HEK293 (cell line): ENCODE measurements at regions not wholly inside any gene's neighbourhood (a gene's known extent, or its start where the extent isn't known, plus 50 kb on each side); places are given as distances from the start of the nearest gene placed in this dataset.

Experiments
- CTCF ChIA-PET: fragments of 350-600 bp; formaldehyde crosslinking; extraction: SDS; loops from one replicate; lab custom pipeline; 2021; ENCODE audit warnings: antibody characterized with exemption; lab: Yijun Ruan, JAX
- POLR2A ChIA-PET: fragments of 300-600 bp; formaldehyde crosslinking; extraction: SDS; loops from one replicate; lab custom pipeline; 2020; ENCODE audit warnings: antibody characterized with exemption, inconsistent platforms; lab: Yijun Ruan, JAX
- H3K27ac ChIP-seq: fragments of 200-500 bp; sonication (Bioruptor generic); 2 replicates; pipeline ENCODE4 v1.5.1; 2014; ENCODE audit warnings: low read depth, low read length, control low read depth, inconsistent platforms; ENCODE audit errors: extremely low read depth
- H3K36me3 ChIP-seq, 2 experiments: fragments of 200-500 bp in 1 of 2; sonication (Bioruptor generic) in 1 of 2; 1 replicate in 1 of 2; 2 replicates in 1 of 2; pipeline ENCODE4 v1.5.1; 2014 to 2017; ENCODE audit warnings: inconsistent platforms in 2 of 2, low read length in 2 of 2; ENCODE audit not compliant: control insufficient read depth in 2 of 2, insufficient read depth in 1 of 2
- H3K4me1 ChIP-seq: fragments of 200-500 bp; sonication (Bioruptor generic); 2 replicates; pipeline ENCODE4 v1.5.1; 2014; ENCODE audit warnings: mild to moderate bottlenecking, low read length, inconsistent platforms; ENCODE audit not compliant: control insufficient read depth, insufficient read depth
- H3K4me3 ChIP-seq: 2 replicates; pipeline ENCODE4 v1.5.1; 2011; ENCODE audit warnings: low read depth, mild to moderate bottlenecking, control low read depth, low read length, moderate library complexity
- H3K9me3 ChIP-seq: fragments of 200-500 bp; sonication (Bioruptor generic); 2 replicates; pipeline ENCODE4 v1.5.1; 2014; ENCODE audit warnings: low read depth, low read length, inconsistent platforms; ENCODE audit not compliant: control insufficient read depth, insufficient read depth
- ELK4 ChIP-seq: IDR thresholded peaks from 2 replicates; pipeline ENCODE4 v1.6.1; 2011; ENCODE audit warnings: mild to moderate bottlenecking, low read depth, low read length, borderline replicate concordance
- HOXD13 ChIP-seq: sonication (generic); formaldehyde crosslinking; IDR thresholded peaks from 2 replicates; pipeline ENCODE4 v1.8.0; 2022; ENCODE audit warnings: missing genetic modification reagents, borderline replicate concordance
- IKZF3 ChIP-seq: fragments of 450-650 bp; IDR thresholded peaks from 2 replicates; pipeline ENCODE4 v1.5.0; 2018; ENCODE audit warnings: missing biosample characterization, mild to moderate bottlenecking, missing genetic modification characterization, moderate library complexity
- WT1 ChIP-seq: fragments of 450-650 bp; formaldehyde crosslinking; IDR thresholded peaks from 2 replicates; pipeline ENCODE4 v1.5.1; 2016; ENCODE audit warnings: missing biosample characterization, missing genetic modification characterization
- YY1 ChIP-seq: fragments of 450-650 bp; formaldehyde crosslinking; IDR thresholded peaks from 2 replicates; pipeline ENCODE4 v1.5.1; 2018; ENCODE audit warnings: missing biosample characterization, missing genetic modification characterization
- ZBTB10 ChIP-seq: fragments of 450-650 bp; formaldehyde crosslinking; IDR thresholded peaks from 2 replicates; pipeline ENCODE4 v1.5.1; 2016; ENCODE audit warnings: missing biosample characterization, missing genetic modification characterization
- ZNF114 ChIP-seq: fragments of 450-650 bp; formaldehyde crosslinking; IDR thresholded peaks from 2 replicates; pipeline ENCODE4 v1.5.0; 2017; ENCODE audit warnings: missing biosample characterization, missing genetic modification characterization
- ZNF169 ChIP-seq: fragments of 450-650 bp; formaldehyde crosslinking; IDR thresholded peaks from 2 replicates; pipeline ENCODE4 v1.5.1; 2016; ENCODE audit warnings: missing biosample characterization, missing genetic modification characterization
- ZNF248 ChIP-seq: fragments of 450-650 bp; formaldehyde crosslinking; IDR thresholded peaks from 2 replicates; pipeline ENCODE4 v1.5.1; 2017; ENCODE audit warnings: missing biosample characterization, missing genetic modification characterization
- ZNF274 ChIP-seq, 2 experiments: fragments of 200-500 bp in 1 of 2; fragments of 450-650 bp in 1 of 2; sonication (Bioruptor generic) in 1 of 2; formaldehyde crosslinking in 1 of 2; IDR thresholded peaks; 2 replicates each; pipeline versions ENCODE4 v1.5.1 to v1.6.1; 2014 to 2016; ENCODE audit warnings: borderline replicate concordance in 1 of 2, inconsistent platforms in 1 of 2, low read length in 1 of 2, missing biosample characterization in 1 of 2, missing genetic modification characterization in 1 of 2
- ZNF280C ChIP-seq: fragments of 450-650 bp; formaldehyde crosslinking; IDR thresholded peaks from 2 replicates; pipeline ENCODE4 v1.5.1; 2016; ENCODE audit warnings: missing biosample characterization, missing genetic modification characterization
- ZNF391 ChIP-seq: fragments of 450-650 bp; formaldehyde crosslinking; IDR thresholded peaks from 2 replicates; pipeline ENCODE4 v1.5.1; 2016; ENCODE audit warnings: low read depth, missing biosample characterization, missing genetic modification characterization, borderline replicate concordance
- ZNF530 ChIP-seq: fragments of 450-650 bp; formaldehyde crosslinking; IDR thresholded peaks from 2 replicates; pipeline ENCODE4 v1.5.1; 2016; ENCODE audit warnings: low read depth, missing biosample characterization, missing genetic modification characterization
- ZNF544 ChIP-seq: fragments of 450-650 bp; formaldehyde crosslinking; IDR thresholded peaks from 2 replicates; pipeline ENCODE4 v1.5.0; 2017; ENCODE audit warnings: missing biosample characterization, missing genetic modification characterization
- ZNF660 ChIP-seq: fragments of 450-650 bp; IDR thresholded peaks from 2 replicates; pipeline ENCODE4 v1.5.1; 2018; ENCODE audit warnings: missing biosample characterization, mild to moderate bottlenecking, missing genetic modification characterization
- ZNF792 ChIP-seq: fragments of 450-650 bp; formaldehyde crosslinking; IDR thresholded peaks from 2 replicates; pipeline ENCODE4 v1.5.1; 2016; ENCODE audit warnings: missing biosample characterization, missing genetic modification characterization
- ZNF837 ChIP-seq: fragments of 450-650 bp; formaldehyde crosslinking; IDR thresholded peaks from 2 replicates; pipeline ENCODE4 v1.5.1; 2016; ENCODE audit warnings: missing biosample characterization, missing genetic modification characterization
- TF ChIP-seq, protein P1 (sequence below): fragments of 450-650 bp; formaldehyde crosslinking; optimal IDR thresholded peaks from 2 replicates; pipeline ENCODE3; 2016; ENCODE audit warnings: missing biosample characterization, mild to moderate bottlenecking, missing genetic modification characterization

DNA sequence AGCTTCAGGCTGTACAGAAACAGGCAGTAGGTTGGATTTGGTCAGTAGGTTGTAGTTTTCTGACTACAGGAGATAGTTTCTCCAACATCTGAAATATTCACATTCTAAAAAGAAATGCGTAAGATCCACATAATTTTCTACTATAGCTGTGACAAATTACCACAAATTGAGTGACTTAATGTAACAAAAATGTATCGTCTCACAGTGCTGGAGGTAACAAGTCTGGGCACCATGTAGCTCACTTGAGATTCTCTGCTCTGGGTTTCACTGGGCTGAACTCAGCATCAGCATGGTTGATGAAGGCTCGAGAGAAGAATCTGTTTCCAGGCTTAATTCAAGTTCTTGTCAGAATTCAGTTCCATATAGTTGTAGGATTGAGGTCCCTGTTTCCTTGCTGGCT, 350.9 kb upstream of the CCDC179 start:
- H3K4me3 ChIP-seq, result no peak overlapping the region
- H3K9me3 ChIP-seq, result no peaks in the 10 kb centered on the region
- no peak overlapping the region for H3K27ac ChIP-seq
- TF ChIP-seq ZNF544 (tag by site-specific recombination), result no peak
- no peak for TF ChIP-seq ZNF391 (tag by site-specific recombination)
- no peak for TF ChIP-seq ELK4
- no peak for TF ChIP-seq IKZF3 (tag by site-specific recombination)
- no peak for TF ChIP-seq ZNF248
- POLR2A ChIA-PET, result no interaction called here
- CTCF ChIA-PET, result no interaction called here
- H3K36me3 ChIP-seq, result no peaks in the 10 kb centered on the region
- no peaks in the 10 kb centered on the region for H3K4me1 ChIP-seq

DNA sequence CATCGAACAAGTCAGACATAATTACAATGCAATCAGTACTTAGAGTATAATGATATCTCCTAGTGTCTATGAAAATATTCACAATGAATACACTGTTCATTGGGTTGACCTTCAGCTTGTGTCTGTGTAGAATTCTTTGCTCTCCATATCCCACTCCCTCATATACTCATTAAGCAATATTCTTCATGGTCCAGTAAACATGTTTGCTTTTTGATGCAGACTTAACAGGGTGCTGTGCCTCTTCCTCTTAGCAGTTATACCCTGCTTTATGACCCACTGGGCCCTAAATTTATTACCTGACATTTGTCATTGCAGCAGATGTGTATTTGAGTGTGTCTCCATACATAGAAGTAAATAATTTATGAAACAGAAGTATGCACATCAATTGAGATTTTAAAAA, 352.5 kb upstream of the CCDC179 start:
- no peaks in the 10 kb centered on the region for H3K36me3 ChIP-seq
- TF ChIP-seq, protein P1, sequence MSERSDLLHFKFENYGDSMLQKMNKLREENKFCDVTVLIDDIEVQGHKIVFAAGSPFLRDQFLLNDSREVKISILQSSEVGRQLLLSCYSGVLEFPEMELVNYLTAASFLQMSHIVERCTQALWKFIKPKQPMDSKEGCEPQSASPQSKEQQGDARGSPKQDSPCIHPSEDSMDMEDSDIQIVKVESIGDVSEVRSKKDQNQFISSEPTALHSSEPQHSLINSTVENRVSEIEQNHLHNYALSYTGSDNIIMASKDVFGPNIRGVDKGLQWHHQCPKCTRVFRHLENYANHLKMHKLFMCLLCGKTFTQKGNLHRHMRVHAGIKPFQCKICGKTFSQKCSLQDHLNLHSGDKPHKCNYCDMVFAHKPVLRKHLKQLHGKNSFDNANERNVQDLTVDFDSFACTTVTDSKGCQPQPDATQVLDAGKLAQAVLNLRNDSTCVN, result no peak
- no peak for TF ChIP-seq ZNF530 (tag by site-specific recombination)
- no peak for TF ChIP-seq ZNF169
- no peak for TF ChIP-seq HOXD13 (CRISPR knock-in tag)
- TF ChIP-seq ZNF114 (tag by site-specific recombination), result no peak
- no peak for TF ChIP-seq WT1 (tag by site-specific recombination)
- TF ChIP-seq ZNF274 (IDR thresholded peaks at IDR 0.05; ENCODE audit: low read length), result no peak
- no peak for TF ChIP-seq ZNF274 (tag by site-specific recombination; IDR thresholded peaks at IDR 0.05; ENCODE audit: borderline replicate concordance)
- TF ChIP-seq ZNF660 (tag by site-specific recombination), result no peak
- no peak for TF ChIP-seq YY1
- TF ChIP-seq ZBTB10, result no peak
- no peak for TF ChIP-seq ZNF837 (tag by site-specific recombination)
- TF ChIP-seq ZNF280C (tag by site-specific recombination), result no peak
- TF ChIP-seq ZNF792 (tag by site-specific recombination), result no peak
- ChIA-PET CTCF (interaction anchor here (0.6 kb wide), 1 partner anchor 192 kb away, joined by 3 read pairs; no protein-coding TSS in a partner anchor), POLR2A (no interaction called here)
- H3K4me1 ChIP-seq, result no peaks in the 10 kb centered on the region
- no peak overlapping the region for H3K27ac ChIP-seq
- no peak overlapping the region for H3K4me3 ChIP-seq
- no peaks in the 10 kb centered on the region for H3K9me3 ChIP-seq
